Muscle layer of duodenum (tissue), 2 donors: ENCODE measurements at regions not wholly inside any gene's neighbourhood (a gene's known extent, or its start where the extent isn't known, plus 50 kb on each side); places are given as distances from the start of the nearest gene placed in this dataset.

Experiments
- H3K27ac ChIP-seq: one replicate; pipeline ENCODE4 v1.7.0; 2013; ENCODE audit warnings: mild to moderate bottlenecking, low read length
- H3K27me3 ChIP-seq: one replicate; pipeline ENCODE4 v1.7.0; 2013; ENCODE audit warnings: low read depth, mild to moderate bottlenecking, control low read depth, low read length
- H3K36me3 ChIP-seq, 2 donors: one replicate each; pipeline ENCODE4 v1.7.0; 2013; ENCODE audit warnings: low read length in 2 of 2, control low read depth in 1 of 2, mild to moderate bottlenecking in 1 of 2; ENCODE audit not compliant: insufficient read depth in 2 of 2, control insufficient read depth in 1 of 2
- H3K4me1 ChIP-seq, 2 donors: one replicate each; pipeline ENCODE4 v1.7.0; 2013; ENCODE audit warnings: low read length in 2 of 2, mild to moderate bottlenecking in 2 of 2, control low read depth in 1 of 2, moderate library complexity in 1 of 2; ENCODE audit not compliant: insufficient read depth in 2 of 2, control insufficient read depth in 1 of 2
- H3K4me3 ChIP-seq, 2 donors: one replicate each; pipeline ENCODE4 v1.7.0; 2013; ENCODE audit warnings: low read length in 2 of 2, low read depth in 1 of 2, mild to moderate bottlenecking in 1 of 2
- H3K9me3 ChIP-seq, 2 donors: one replicate each; pipeline ENCODE4 v1.7.0; 2013; ENCODE audit warnings: low read length in 2 of 2, control low read depth in 1 of 2, mild to moderate bottlenecking in 1 of 2; ENCODE audit not compliant: control insufficient read depth in 1 of 2
- donor health status: healthy.

DNA sequence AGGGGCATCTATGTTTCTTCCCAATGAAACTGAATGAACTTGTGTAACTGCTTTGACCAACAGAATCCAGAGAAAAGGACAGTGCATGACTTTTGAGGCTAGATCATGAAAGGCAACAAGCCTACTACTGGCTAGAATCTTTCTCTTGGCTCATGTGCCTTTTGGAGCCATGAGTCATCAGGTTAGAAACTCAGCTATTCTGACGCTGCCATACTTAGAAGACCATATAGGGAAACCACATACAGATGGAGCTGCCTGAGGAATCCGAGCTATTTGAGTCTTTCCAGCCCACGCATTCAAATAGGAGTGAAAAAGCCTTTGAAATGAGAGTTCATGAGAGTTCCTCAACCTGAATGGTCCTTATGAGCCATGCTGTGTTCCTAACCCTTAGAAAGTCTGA lies 738.5 kb upstream of the CHRM3 start:
- Histone ChIP-seq H3K9me3 (no peaks in the 10 kb centered on the region), H3K27me3 (no peaks in the 10 kb centered on the region), H3K4me1 (no peaks in the 10 kb centered on the region), H3K4me3 (no peak overlapping the region), H3K27ac (no peak overlapping the region), H3K36me3 (no peaks in the 10 kb centered on the region)

GRCh38 chr1:238642231-238642630 lies 744.1 kb upstream of the CHRM3 start:
- H3K4me3 ChIP-seq, result no peak overlapping the region
- no peaks in the 10 kb centered on the region for H3K9me3 ChIP-seq
- H3K27ac ChIP-seq, result no peak overlapping the region
- no peaks in the 10 kb centered on the region for H3K27me3 ChIP-seq
- no peaks in the 10 kb centered on the region for H3K36me3 ChIP-seq
- H3K4me1 ChIP-seq, result no peaks in the 10 kb centered on the region

- Histone ChIP-seq H3K9me3 (no peaks in the 10 kb centered on the region), H3K4me1 (no peaks in the 10 kb centered on the region), H3K4me3 (no peak overlapping the region), H3K36me3 (no peaks in the 10 kb centered on the region), H3K27me3 (no peaks in the 10 kb centered on the region), H3K27ac (no peak overlapping the region)
Observed at GRCh38 chr1:238639861-238640260, 746.5 kb upstream of the CHRM3 start.

- Histone ChIP-seq H3K4me3 (no peak overlapping the region), H3K27ac (no peak overlapping the region), H3K4me1 (no peaks in the 10 kb centered on the region), H3K9me3 (peaks cover 0 to 5% of the 10 kb centered on the region in 2 donors), H3K36me3 (no peaks in the 10 kb centered on the region), H3K27me3 (no peaks in the 10 kb centered on the region)
Observed at GRCh38 chr1:238628110-238628509, 737.4 kb upstream of the ZP4 start.

DNA sequence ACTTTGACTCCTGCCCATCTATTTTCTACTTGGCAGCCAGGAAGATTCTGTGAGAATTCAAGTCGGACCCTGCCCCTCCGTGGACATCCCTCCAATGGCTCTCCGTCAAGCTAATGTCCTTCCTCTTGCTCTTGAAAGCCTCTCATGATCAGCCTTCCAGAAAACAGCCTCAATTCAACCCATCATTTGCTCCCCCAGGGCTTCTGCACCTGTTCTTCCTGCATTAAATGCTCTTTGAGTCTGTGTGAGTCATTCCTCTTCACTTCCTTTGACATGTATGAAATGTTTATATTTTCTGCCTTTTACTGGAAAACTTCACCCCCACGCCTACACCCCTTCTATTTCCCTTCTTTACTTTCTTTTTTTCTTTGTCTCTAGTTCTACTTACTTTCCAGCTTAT lies 734.1 kb upstream of the ZP4 start:
- Histone ChIP-seq H3K4me3 (no peak overlapping the region), H3K27ac (no peak overlapping the region), H3K9me3 (peaks cover 0 to 5% of the 10 kb centered on the region in 2 donors), H3K36me3 (no peaks in the 10 kb centered on the region), H3K4me1 (no peaks in the 10 kb centered on the region), H3K27me3 (no peaks in the 10 kb centered on the region)

GRCh38 chr1:238621405-238621804 lies 730.7 kb upstream of the ZP4 start:
- no peak overlapping the region for H3K27ac ChIP-seq
- no peaks in the 10 kb centered on the region for H3K4me1 ChIP-seq
- no peaks in the 10 kb centered on the region for H3K36me3 ChIP-seq
- no peak overlapping the region for H3K4me3 ChIP-seq
- H3K27me3 ChIP-seq, result no peaks in the 10 kb centered on the region
- H3K9me3 ChIP-seq, result no peaks in the 10 kb centered on the region

DNA sequence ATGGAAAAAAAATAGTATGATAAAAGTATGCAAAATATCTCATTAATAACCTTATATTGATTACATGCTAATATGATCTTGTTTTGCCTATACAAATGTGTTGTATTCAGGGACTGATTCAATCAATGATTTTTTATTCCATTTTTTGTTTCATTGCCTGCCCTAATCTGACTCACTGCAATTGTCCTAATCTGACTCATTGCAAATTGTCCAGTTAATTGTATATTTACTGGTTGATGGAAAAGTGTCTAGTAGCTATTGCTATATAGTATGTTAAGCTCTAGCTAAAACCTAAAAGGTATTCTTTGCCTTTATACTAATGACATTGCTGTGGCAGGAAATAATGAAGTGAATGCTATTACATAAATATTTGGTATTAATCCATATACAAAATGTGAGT lies 728.9 kb upstream of the ZP4 start:
- Histone ChIP-seq H3K4me1 (no peaks in the 10 kb centered on the region), H3K27ac (no peak overlapping the region), H3K9me3 (no peaks in the 10 kb centered on the region), H3K27me3 (no peaks in the 10 kb centered on the region), H3K4me3 (no peak overlapping the region), H3K36me3 (no peaks in the 10 kb centered on the region)

DNA sequence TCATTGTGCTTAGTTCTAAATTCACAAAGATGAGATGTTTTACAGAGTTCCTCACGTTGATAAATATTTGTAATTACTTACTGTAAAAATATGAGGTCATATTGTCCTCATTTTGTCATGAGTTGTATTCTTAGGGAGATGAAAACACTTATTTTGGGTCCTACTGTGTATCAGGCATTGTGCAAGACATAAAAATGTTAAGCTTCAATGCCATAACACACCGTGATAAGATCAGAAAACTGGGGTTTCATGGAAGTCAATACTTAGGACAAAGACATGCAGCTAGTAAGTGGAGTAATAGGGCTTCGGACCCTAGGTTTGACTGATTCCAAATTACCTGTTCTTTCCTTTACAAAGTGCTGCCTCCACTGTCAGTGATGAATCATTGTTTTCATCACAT lies 720.7 kb upstream of the ZP4 start:
- no peak overlapping the region for H3K27ac ChIP-seq
- no peaks in the 10 kb centered on the region for H3K36me3 ChIP-seq
- H3K9me3 ChIP-seq, result no peaks in the 10 kb centered on the region
- no peaks in the 10 kb centered on the region for H3K4me1 ChIP-seq
- no peak overlapping the region for H3K4me3 ChIP-seq
- H3K27me3 ChIP-seq, result no peaks in the 10 kb centered on the region

GRCh38 chr1:238608144-238608543 lies 717.4 kb upstream of the ZP4 start:
- H3K27me3 ChIP-seq, result no peaks in the 10 kb centered on the region
- H3K4me1 ChIP-seq, result no peaks in the 10 kb centered on the region
- H3K36me3 ChIP-seq, result no peaks in the 10 kb centered on the region
- no peak overlapping the region for H3K27ac ChIP-seq
- no peaks in the 10 kb centered on the region for H3K9me3 ChIP-seq
- no peak overlapping the region for H3K4me3 ChIP-seq

GRCh38 chr1:238606896-238607295 lies 716.2 kb upstream of the ZP4 start:
- Histone ChIP-seq H3K4me3 (no peak overlapping the region), H3K4me1 (no peaks in the 10 kb centered on the region), H3K27me3 (no peaks in the 10 kb centered on the region), H3K27ac (no peak overlapping the region), H3K9me3 (no peaks in the 10 kb centered on the region), H3K36me3 (no peaks in the 10 kb centered on the region)

GRCh38 chr1:238606457-238606856 lies 715.7 kb upstream of the ZP4 start:
- Histone ChIP-seq H3K27me3 (no peaks in the 10 kb centered on the region), H3K27ac (no peak overlapping the region), H3K9me3 (no peaks in the 10 kb centered on the region), H3K4me1 (no peaks in the 10 kb centered on the region), H3K4me3 (no peak overlapping the region), H3K36me3 (no peaks in the 10 kb centered on the region)

- Histone ChIP-seq H3K27ac (no peak overlapping the region), H3K4me3 (no peak overlapping the region), H3K4me1 (no peaks in the 10 kb centered on the region), H3K9me3 (no peaks in the 10 kb centered on the region), H3K36me3 (no peaks in the 10 kb centered on the region), H3K27me3 (no peaks in the 10 kb centered on the region)
Observed at GRCh38 chr1:238604357-238604756, 713.6 kb upstream of the ZP4 start.
